GM19239 (cell line): ENCODE measurements at regions not wholly inside any gene's neighbourhood (a gene's known extent, or its start where the extent isn't known, plus 50 kb on each side); places are given as distances from the start of the nearest gene placed in this dataset.
"Not testable (repeated sequence)": the region's sequence is repeated elsewhere in the genome, so short reads cannot be mapped to it uniquely, and the experiment has no call there.

ENCODE experiments used
- DNase-seq: peaks from one replicate; pipeline ENCODE4 v3.0.0; 2011; ENCODE audit warnings: low spot score; ENCODE audit not compliant: insufficient read length
- FAIRE-seq: peaks from 2 replicates; lab custom pipeline; 2011; peaks lifted over from hg19 to GRCh38; lab: Jason Lieb, UNC

GRCh38 chr6:102793752-102794151 lies 1400.2 kb downstream of the GRIK2 start:
- DNase-seq, result no peak
- FAIRE-seq, result no peak

- FAIRE-seq (no peak), DNase-seq (no peak)
Observed at GRCh38 chr6:102774326-102774725, 1380.8 kb downstream of the GRIK2 start.

DNA sequence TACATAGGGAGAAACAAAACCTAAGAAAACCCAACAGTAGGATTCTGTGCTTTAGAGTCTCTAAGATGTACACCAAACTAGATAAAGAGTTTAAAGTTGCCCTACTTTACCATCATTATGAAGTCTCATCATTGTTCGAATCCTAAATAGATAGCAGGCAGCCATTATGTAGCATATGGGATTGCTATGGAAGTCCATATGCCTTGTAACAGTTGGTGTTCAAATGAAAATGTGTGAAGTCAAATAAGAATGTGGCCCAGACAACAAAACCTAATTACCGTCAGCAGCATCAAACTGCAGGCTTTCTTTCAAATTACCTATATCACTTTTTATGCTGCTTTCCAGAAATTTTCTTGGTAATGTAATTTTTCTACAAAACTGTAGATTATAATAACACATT lies 1380.1 kb downstream of the GRIK2 start:
- FAIRE-seq (no peak), DNase-seq (no peak)

GRCh38 chr6:102766963-102767362 lies 1373.5 kb downstream of the GRIK2 start:
- DNase-seq, result no peak
- FAIRE-seq, result no peak

DNA sequence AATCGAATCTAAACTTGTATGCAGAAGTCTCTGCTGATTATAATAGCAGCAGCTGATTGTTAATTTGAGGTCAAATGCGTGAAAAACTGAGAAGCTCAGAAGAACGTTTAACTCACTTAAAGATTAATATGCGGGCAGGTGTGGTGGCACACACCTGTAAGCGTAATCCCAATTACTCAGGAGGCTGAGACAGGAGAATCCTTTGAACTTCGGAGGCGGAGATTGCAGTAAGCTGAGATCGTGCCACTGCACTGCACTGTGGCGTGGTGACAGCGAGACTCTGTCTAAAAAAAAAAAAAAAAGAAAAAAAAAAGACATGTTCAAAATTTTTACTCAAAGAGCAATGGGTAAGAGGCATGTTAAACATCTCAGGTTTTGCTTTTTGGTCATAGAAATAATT lies 1370.8 kb downstream of the GRIK2 start:
- DNase-seq (no peak), FAIRE-seq (no peak)

DNA sequence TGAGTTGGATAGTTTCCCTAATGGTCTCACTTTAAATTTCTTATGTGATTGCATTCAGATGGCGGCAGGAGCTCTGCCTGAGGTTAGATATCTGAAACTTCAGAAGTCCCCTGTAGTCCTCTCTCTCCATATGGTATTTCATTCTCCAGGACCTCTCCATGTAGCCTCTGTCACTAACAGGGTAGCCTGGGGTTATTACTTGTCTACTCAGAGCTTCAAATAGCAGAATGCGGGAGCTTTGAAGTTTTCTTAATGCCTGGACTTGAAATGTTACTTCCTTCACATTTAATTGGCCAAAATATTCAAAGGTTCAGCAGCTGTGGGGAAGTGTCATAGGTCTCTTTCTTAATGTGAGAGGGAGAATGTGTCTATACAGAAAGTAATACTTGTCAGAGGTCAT lies 1370.4 kb downstream of the GRIK2 start:
- FAIRE-seq, result no peak
- no peak for DNase-seq

GRCh38 chr6:102761872-102762271 lies 1368.4 kb downstream of the GRIK2 start:
- FAIRE-seq, result no peak
- no peak for DNase-seq

DNA sequence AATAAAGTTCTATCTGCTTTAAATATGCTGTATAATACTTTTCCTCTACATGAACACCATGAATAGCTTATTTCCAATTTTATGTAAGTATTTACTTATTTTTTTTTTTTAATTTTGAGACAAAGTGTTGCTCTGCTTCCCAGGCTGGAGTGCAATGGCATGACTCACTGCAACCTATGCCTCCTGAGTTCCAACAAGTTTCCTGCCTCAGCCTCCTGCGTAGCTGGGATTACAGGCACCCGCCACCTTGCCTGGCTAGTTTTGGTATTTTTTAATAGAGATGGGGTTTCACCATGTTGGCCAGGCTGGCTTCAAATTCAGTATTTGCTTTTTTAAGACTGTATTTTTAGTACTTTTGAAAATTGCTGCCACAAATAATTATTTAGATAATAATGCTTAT lies 1365.9 kb downstream of the GRIK2 start:
- FAIRE-seq (no peak), DNase-seq (no peak)

DNA sequence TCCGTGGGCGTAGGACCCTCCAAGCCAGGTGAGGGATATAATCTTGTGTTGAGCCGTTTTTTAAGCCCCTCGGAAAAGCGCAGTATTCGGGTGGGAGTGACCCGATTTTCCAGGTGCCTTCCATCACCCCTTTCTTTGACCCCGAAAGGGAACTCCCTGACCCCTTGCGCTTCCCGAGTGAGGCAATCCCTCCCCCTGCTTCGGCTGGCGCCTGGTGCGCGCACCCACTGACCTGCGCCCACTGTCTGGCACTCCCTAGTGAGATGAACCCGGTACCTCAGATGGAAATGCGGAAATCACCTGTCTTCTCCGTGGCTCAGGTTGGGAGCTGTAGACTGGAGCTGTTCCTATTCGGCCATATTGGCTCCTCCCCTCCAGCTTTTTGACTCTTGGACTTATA lies 1365.0 kb downstream of the GRIK2 start:
- not testable (repeated sequence) for DNase-seq

DNA sequence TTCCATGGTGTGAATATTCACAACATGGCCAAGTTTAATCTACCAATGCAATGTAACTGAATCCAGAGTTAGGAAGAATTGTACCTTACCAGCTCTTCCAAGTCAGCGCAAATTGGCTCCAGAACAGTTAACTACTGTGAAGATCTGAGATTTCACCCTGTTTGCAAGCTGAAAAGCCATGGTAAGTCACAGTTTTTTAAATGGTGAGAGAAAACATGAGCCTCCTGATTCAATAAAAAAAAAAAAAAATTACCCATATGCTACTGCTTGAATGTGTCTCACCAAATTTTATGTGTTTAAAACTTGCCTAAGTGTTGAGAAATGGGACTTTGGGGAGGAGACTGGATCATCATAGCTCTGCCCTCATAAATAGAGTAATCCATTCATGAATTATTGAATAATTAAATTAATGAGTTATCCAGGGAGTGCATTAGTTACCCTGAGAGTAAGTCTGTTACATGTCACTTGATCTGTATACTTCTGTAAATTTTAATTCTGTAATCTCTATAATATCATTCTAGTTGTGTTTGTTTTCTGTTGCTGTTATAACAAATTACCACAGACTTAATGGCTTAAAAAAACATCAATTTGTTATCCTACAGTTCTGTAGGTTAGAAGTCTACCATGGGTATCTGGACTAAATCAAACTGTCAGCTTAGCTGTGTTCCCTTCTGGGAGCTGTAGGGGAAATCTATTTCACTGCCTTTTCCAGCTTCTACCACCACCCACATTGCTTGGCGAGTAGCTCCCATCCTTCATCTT lies 1355.9 kb downstream of the GRIK2 start:
- DNase-seq, result no peak
- FAIRE-seq, result no peak

More for the DNA sequence above, 1365.0 kb downstream of the GRIK2 start:
- FAIRE-seq, result not testable (repeated sequence)

DNA sequence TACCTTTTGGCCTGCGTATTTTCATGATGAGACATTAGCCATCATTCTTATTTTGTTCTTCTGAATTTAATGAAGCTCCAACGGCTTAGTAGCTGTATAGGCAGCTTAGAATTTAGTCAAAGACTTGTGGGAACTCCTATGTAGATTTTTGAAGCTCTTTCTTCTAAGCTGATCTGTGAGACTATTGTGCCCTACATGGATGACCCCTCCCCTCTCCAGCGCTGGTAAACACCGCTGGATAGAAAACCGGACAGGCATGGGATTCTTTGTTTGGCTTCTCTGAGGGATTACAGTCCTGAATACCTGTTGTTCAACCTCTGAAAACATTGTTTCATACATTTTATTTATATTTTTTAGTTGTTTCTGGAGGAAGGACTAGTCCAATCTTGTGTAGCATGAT lies 1353.4 kb downstream of the GRIK2 start:
- no peak for FAIRE-seq

DNA sequence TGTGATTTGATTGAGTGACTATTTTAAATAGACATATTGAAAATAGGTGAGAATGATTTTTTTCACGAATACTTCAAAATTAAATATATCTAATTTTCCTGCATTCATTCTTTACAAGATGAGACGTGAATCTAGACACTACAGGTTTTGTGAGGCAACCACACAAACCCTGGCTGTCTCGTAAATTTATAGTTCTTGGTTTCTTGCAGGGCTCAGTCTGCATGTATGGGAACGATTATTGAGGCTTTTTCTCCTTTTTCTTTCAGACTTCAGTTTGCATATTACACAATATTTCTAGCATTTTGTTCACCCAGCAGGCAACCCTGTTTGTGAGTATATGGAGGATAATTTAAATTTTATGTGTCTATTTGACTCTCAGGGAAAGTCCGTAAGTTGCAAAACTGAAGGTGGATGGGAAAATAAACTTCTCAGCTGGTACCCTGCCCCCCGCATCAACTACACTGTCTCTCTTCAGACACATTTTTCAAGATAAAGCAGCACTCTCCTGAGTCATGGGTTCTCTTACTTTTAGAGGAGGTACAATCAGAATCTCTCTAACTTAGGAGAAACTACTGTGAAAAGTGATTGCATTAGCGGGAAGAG lies 1349.3 kb downstream of the GRIK2 start:
- FAIRE-seq (no peak), DNase-seq (no peak)

More for the DNA sequence above, 1353.4 kb downstream of the GRIK2 start:
- DNase-seq, result no peak

DNA sequence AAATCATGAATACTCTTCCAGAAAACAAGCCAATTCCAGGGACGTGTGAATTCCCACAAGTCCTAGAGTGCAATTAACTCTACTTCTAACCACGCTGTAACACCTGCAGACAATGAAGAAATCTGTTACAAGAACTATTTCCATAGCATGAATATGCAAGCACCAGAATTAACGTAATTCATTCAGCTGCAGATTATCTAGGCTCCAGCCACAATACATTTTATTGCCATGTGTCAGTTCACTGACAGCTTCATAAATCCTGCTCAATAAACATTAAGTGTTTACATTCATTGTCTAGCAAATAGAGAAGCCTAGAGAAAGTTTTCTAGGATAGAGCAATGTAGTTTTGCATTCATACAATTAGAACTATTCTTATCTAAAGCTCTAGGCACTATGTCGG lies 1348.5 kb downstream of the GRIK2 start:
- DNase-seq (no peak), FAIRE-seq (no peak)

DNA sequence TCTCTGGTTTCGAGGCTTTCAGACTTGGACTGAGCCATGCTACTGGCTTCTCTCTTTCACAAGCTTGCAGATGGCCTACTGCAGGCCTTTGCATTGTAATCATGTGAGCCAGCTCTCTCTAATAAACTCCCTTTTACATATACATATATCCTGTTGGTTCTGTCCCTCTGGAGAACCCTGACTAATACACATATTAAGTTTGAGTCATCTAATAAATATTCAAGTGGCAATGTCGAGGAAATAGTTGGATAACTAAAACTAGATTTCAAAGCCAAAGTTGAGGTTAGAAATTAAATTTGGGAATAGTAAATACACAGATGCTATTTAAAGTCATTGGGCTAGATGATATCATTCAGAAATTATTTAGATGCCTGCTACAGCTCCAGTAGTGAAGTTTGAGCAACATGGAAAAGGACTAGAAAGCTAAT lies 1343.4 kb downstream of the GRIK2 start:
- DNase-seq, result no peak
- no peak for FAIRE-seq

DNA sequence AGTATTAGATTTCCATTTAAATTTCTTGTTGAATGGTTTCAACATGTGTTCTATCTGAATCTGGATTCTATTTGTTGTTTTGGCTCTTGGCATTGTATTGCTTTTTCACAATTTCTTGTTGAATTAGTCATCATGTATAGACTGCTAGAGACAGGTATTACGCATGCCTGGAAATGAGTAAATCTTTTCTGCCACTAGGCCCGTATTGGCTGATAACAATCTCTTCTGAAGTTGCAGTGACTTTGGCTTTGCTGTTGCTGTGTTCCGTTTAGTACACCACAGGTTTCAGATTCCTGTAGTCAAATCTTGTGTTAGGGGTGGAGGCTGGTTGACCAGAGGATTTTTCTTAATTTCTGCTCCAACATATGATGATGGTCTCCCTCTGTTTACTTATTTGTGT lies 1339.4 kb downstream of the GRIK2 start:
- no peak for FAIRE-seq
- DNase-seq, result no peak

GRCh38 chr6:102722086-102722485 lies 1328.6 kb downstream of the GRIK2 start:
- not testable (repeated sequence) for DNase-seq, FAIRE-seq

DNA sequence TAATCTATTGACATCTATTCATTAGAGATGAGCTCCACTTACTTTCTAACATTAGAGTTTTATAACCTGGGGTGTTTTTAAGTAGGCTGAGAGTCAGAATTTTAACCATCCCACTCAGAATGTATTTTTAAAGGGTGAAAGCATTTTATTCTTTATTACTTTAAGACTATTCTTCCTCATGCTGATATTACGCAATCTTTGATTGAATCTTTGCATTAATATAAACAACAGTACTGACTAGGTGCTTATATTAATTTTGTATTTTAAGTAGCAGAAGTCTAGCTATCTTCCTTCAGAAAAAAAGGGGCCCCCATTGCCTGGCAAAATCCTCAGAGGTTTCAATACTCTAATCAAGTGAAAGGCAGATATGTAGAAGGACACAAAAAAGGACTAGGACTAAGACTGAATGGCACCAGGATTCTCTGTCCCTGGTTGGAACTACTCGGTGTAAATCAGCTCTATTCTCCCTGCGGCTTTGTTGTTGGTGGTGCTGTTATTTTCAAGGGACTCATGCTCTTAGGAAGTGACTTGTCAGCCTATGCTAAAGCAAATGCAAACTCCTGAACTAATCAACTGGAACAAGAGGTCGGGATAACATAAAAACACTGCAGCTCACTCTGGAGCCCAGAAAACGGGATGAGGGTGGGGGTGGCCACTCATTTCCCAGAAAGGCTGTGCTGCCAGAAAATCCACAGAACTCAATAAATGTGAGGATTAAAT lies 1324.4 kb downstream of the GRIK2 start:
- DNase-seq, result no peak
- FAIRE-seq, result no peak

DNA sequence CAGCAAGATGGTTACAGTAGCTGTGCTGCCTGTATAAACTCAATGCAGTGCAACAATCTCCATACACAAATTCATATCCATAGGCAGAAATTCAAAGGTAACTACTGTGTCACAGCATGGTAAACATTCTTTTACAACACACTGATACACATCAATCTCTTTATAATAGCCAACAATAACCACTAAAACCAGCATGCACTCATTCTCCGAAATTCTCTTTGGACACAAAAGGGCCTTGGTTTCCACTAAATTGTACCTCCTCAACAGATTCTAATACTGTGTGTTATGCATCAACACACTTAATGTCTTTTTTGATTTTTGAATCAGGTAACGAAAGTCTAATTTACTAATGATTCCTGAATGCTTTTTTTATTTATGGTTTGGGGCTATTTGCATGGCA lies 1323.7 kb downstream of the GRIK2 start:
- no peak for DNase-seq
- FAIRE-seq, result no peak

- FAIRE-seq, result no peak
Observed at GRCh38 chr6:102701019-102701418, 1307.5 kb downstream of the GRIK2 start.

GRCh38 chr6:102686461-102686860 lies 1293.0 kb downstream of the GRIK2 start:
- FAIRE-seq (no peak), DNase-seq (no peak)

More at GRCh38 chr6:102701019-102701418, 1307.5 kb downstream of the GRIK2 start:
- no peak for DNase-seq

- FAIRE-seq, result no peak
- DNase-seq, result no peak
Observed at GRCh38 chr6:102680413-102680812, 1286.9 kb downstream of the GRIK2 start.
